ENCODE measurements at regions not wholly inside any gene's neighbourhood (a gene's known extent, or its start where the extent isn't known, plus 50 kb on each side); places are given as distances from the start of the nearest gene placed in this dataset.

DNA sequence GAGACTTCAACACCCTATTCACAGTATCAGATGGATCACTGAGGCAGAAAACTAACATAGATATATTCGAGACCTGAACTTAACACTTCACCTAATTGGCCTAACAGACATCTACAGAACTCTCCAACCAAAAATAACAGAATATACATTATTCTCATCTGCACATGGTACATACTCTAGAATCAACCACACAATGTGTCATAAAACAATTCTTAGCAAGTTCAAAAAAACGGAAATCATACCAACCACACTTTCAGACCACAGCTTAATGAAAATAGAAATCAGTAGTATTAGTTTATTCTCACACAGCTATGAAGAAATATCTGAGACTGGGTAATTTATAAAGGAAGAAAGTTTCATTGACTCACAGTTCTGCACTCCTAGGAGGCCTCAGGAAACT is 387.9 kb downstream of the DEPDC1B start:
- Mint-ChIP-seq H3K4me1 (no peaks in the 10 kb centered on the region), H3K27ac (no peak overlapping the region), H3K9me3 (peaks cover 12% of the 10 kb centered on the region), H3K27me3 (ENCODE audit: low read depth, poor library complexity) (no peaks in the 10 kb centered on the region), H3K36me3 (ENCODE audit: low read depth) (no peaks in the 10 kb centered on the region), H3K4me3 (no peak overlapping the region)
- TF ChIP-seq CTCF (IDR thresholded peaks at IDR 0.05) = no peak
- DNase-seq = no peak

- Mint-ChIP-seq H3K27ac (no peak overlapping the region), H3K4me3 (no peak overlapping the region), H3K36me3 (ENCODE audit: low read depth) (no peaks in the 10 kb centered on the region), H3K9me3 (peaks cover 22% of the 10 kb centered on the region), H3K4me1 (no peaks in the 10 kb centered on the region), H3K27me3 (ENCODE audit: low read depth, poor library complexity) (no peaks in the 10 kb centered on the region)
- TF ChIP-seq CTCF (IDR thresholded peaks at IDR 0.05) = no peak
- no peak for DNase-seq
These were observed 400.0 kb downstream of the DEPDC1B start for GRCh38 chr5:60299944-60300343.

DNA sequence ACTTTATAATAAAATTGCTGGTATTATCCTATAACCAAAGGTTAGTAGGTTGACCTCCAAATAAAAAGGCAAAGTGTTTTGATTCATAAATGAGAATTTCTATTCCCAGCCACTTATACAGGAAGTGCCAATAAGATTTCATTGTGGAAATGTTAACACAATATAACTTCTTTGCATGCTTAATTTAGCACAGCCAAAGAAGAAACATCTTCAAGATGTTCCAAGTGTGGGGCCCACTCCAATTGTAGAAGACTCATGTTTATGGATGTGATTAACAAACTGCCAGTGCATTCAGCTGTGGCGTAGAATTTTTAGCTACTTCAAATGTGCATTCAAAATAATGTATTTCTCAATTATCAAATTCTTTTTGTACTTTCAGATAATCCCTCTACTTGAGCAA is 402.3 kb downstream of the DEPDC1B start:
- Mint-ChIP-seq H3K36me3 (ENCODE audit: low read depth) (no peaks in the 10 kb centered on the region), H3K4me3 (no peak overlapping the region), H3K27me3 (ENCODE audit: low read depth, poor library complexity) (no peaks in the 10 kb centered on the region), H3K9me3 (peaks cover 16% of the 10 kb centered on the region), H3K27ac (no peak overlapping the region), H3K4me1 (no peaks in the 10 kb centered on the region)
- DNase-seq = no peak
- TF ChIP-seq CTCF (IDR thresholded peaks at IDR 0.05) = no peak

- Mint-ChIP-seq H3K36me3 (ENCODE audit: low read depth) (no peaks in the 10 kb centered on the region), H3K27ac (no peak overlapping the region), H3K9me3 (peaks cover 2% of the 10 kb centered on the region)
These were observed 401.9 kb upstream of the PDE4D start for GRCh38 chr5:60295423-60295822.

GRCh38 chr5:60293518-60293917 is 400.0 kb upstream of the PDE4D start:
- DNase-seq = no peak
- H3K4me1 Mint-ChIP-seq = no peaks in the 10 kb centered on the region
- no peaks in the 10 kb centered on the region for H3K36me3 Mint-ChIP-seq (ENCODE audit: low read depth)
- H3K9me3 Mint-ChIP-seq = no peaks in the 10 kb centered on the region
- H3K27ac Mint-ChIP-seq = no peak overlapping the region
- no peak for TF ChIP-seq CTCF (IDR thresholded peaks at IDR 0.05)
- no peak overlapping the region for H3K4me3 Mint-ChIP-seq
- no peaks in the 10 kb centered on the region for H3K27me3 Mint-ChIP-seq (ENCODE audit: low read depth, poor library complexity)

More at GRCh38 chr5:60295423-60295822, 401.9 kb upstream of the PDE4D start:
- DNase-seq = peak; percentile 4
- Mint-ChIP-seq H3K4me1 (no peaks in the 10 kb centered on the region), H3K27me3 (ENCODE audit: low read depth, poor library complexity) (no peaks in the 10 kb centered on the region), H3K4me3 (no peak overlapping the region)
- TF ChIP-seq CTCF (IDR thresholded peaks at IDR 0.05) = peak; percentile 37

- TF ChIP-seq CTCF (IDR thresholded peaks at IDR 0.05) = peak; percentile 80
- Mint-ChIP-seq H3K27me3 (ENCODE audit: low read depth, poor library complexity) (no peaks in the 10 kb centered on the region), H3K36me3 (ENCODE audit: low read depth) (no peaks in the 10 kb centered on the region), H3K4me3 (no peak overlapping the region), H3K4me1 (no peaks in the 10 kb centered on the region), H3K27ac (no peak overlapping the region), H3K9me3 (no peaks in the 10 kb centered on the region)
- peak; percentile 43 for DNase-seq
These were observed 393.7 kb upstream of the PDE4D start for GRCh38 chr5:60287174-60287771.
